HG02798 (cell line): ENCODE measurements at regions not wholly inside any gene's neighbourhood (a gene's known extent, or its start where the extent isn't known, plus 50 kb on each side); places are given as distances from the start of the nearest gene placed in this dataset.
A peak's percentile ranks its signal among the peaks of the same experiment; 100 is the strongest.
"Not testable (repeated sequence)": the region's sequence is repeated elsewhere in the genome, so short reads cannot be mapped to it uniquely, and the experiment has no call there.

ENCODE experiments used
- ATAC-seq: cut with Tn5 transposase; IDR thresholded peaks from one replicate; pipeline ENCODE4 v1.9.1; 2021; ENCODE audit warnings: mild to moderate bottlenecking; ENCODE audit not compliant: unreplicated experiment, poor library complexity

DNA sequence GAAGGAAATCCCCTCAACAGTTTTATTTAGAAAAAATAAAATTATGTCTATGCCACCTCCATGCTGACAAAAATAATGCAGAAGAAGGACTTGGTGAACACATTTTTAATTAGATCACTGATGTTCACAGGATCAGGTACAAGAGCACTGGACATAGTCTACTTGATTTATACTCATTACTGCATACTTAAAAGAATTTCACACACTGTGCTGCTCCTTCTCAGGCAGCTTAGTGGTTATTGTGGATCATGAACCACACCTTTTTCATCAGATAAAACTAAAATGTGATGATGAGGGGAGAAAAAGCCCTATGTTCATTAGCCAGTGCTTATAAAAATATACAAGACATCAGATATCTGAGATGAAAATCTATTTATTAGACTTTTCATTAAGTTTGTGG, 103.3 kb upstream of the DPH5 start:
- no peak for ATAC-seq

DNA sequence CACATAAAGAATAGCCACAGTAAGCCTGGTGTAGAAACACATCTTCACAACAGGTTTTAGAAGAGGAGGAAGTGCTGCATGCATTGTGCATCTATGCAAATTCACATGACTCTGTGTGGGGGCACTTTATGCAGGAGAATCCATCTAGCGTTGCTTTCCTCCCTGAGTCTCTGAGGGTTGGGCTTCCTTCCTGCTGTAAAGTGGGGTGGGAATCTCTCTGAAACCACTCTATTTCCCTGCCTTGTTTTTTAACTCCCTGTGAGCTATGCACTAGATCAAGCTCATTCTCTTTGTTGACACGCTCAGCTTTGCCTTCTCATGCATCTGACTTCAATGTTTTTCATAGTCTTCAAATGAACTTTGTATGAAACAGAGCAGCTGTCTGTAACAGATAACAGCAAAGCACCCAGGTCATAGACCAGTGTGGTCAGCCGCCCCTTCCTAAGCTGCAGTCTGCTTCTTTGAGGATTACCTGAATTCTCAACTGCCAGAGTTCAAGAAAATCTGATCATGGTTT, 102.7 kb upstream of the DPH5 start:
- peak; percentile 91 for ATAC-seq

DNA sequence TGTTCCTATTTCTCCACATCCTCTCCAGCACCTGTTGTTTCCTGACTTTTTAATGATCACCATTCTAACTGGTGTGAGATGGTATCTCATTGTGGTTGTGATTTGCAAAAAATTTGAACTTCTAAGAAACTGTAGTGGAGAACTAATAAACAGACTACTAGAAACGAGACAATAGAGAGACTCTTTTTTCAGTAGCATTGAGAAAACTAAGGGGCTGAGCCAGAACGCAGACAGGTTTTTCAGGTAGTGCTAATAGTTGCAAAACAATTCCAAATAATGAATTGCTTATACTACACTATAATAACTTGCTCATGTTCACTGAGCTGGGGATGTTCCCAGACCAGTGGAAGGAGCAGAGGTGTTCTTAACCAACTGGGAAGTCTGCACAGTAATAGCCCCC, 98.8 kb upstream of the DPH5 start:
- no peak for ATAC-seq

DNA sequence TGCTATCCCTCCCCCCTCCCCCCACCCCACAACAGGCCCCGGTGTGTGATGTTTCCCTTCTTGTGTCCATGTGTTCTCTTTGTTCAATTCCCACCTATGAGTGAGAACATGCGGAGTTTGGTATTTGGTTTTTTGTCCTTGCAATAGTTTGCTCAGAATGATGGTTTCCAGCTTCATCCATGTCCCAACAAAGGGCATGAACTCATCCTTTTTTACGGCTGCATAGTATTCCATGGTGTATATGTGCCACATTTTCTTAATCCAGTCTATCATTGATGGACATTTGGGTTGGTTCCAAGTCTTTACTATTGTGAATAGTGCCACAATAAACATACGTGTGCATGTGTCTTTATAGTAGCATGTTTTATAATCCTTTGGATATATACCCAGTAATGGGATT, 98.3 kb upstream of the DPH5 start:
- ATAC-seq = not testable (repeated sequence)

DNA sequence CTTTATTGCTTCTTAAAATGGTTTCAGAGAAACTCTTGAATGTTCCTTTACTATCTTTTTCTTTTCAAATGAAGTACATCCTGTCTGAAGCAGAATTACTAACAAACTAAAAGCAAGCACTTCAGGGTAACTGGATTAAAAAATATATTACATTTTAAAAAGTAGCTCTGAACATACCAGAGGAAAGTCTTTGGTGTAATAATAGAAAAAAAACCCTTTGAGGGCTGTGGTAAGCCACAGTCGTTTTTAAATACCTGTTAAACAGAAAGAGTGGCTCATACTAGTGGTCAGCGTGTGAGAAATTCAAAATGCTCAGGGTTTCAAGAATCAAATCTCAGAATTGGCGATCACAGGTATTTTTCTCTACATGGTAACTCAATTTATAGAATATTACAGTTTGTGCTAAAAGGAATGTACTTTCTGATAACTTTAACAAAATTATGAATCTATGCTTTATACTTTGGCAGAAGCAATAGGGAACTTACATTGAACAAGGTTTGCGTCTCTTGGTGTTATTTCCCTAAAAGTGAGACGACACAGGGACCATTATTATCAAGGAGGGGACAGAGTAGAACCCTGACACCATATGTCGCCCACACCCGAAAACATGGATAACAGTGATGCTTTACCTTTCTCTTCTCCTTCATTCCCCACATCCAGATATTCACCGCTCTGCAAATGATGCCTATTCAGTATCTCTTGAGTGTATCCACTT, 97.0 kb upstream of the DPH5 start:
- peak; percentile 98 for ATAC-seq

DNA sequence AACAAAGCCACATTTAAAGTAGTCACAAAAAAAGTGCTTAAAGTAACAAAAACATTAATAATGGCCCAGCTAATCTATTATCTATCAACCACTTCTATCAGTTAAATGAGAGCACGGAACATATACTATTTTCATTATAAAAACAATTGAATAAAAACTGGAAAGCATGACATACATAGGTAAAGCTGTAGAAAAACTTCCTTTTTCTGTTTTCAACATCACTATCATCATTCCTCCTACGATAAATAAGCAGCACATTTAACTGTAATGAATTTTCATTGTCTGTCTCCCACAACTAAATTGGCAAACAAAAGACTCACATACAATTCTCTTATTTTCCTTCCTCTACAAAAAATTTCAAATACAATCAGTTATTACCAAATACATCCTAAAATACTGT, 96.4 kb upstream of the DPH5 start:
- no peak for ATAC-seq

DNA sequence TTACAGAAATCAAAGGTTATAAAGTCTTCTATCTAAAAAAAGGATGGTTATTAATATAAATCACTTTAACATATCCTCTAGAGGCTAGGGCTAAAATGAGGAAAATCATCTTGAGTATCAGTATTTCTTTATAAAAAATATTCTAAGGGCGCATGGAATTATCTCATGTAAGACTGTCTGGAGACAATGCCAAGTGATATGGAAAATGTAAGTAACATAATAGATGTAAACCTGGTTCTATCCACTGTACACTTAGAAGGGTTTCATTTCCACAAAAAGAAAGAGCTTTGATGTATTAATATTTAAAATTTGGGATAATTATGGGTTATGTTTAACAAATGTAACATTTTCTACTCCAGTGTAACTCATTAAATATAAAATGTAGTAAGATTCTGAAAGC, 95.9 kb upstream of the DPH5 start:
- no peak for ATAC-seq

DNA sequence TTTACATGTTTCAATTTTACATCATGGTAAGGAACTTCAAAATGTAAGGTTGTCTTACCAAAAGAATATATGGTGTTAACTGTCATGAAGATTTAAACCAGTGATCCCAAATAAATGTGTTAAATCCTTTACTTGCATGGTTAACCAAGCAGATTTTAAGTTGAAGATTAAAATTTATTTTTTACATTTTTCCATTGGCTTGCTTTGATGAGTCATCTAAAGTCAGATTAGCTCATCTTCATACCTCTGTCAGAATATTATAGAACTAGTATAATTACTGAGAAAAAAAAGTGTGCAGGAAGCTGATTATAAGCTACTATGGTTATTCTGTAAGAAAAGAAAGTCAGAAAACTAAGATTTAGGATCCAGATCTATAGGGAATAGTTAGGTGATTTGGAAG, 95.3 kb upstream of the DPH5 start:
- ATAC-seq = no peak

DNA sequence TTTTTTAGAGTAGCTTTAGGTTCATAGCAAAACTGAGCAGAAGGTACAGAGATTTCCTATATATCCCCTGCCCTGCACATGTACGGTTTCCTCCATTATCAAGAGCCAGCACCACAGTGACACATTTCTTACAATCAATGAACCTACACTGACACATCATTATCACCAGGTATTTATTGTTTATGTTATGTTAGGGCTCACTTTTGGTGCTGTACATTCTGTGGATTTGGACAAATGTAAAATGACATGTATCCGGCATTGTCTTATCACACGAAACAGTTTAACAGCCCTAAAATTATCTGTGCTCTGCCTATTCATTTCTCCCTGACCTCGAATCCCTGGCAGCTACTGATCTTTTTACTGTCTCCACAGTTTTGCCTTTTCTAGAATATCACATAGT, 93.7 kb upstream of the DPH5 start:
- no peak for ATAC-seq

DNA sequence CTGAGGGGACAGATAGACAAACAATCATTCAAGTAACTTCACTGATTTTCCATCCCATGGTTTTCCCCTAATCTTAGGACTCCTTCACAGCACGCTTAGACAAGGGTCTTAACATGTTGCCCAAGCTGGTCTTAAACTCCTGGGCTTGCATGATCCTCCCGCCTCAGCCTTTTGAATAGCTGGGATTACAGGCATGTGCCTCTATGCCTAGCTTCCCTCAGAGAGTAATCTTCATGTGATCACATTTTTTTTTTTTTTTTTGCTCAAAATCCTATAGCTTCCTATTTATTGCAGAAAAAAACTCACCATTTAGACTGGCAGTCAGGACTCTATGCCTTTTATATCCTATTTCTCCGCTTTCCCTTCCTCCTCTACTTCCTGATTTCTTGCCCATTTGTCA, 90.4 kb upstream of the DPH5 start:
- no peak for ATAC-seq

DNA sequence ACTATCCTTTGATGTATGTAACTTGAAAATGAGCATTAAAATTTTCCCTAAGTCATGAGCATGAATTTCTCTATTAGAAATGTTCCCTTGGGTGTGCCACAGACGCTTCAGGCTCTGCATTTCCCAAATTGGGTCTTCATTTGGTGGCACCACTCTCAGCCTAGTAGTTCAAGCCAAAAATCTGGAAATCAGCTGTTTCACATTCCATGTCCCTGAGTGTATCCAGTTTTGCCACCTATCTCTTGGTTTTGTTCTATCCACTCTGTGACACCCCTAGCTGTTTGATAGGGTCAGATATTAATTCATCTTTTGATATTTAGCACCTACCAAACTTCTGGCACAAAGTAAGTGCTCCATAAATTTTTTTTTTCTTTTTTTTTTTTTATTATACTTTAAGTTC, 89.5 kb upstream of the DPH5 start:
- ATAC-seq = no peak

DNA sequence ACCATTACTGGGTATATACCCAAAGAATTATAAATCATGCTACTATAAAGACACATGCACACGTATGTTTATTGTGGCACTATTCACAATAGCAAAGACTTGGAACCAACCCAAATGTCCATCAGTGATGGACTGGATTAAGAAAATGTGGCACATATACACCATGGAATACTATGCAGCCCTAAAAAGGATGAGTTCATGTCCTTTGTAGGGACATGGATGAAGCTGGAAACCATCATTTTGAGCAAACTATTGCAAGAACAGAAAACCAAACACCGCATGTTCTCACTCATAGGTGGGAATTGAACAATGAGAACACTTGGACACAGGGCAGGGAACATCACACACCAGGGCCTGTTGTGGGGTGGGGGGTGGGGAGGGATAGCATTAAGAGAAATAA, 88.5 kb upstream of the DPH5 start:
- ATAC-seq = not testable (repeated sequence)

DNA sequence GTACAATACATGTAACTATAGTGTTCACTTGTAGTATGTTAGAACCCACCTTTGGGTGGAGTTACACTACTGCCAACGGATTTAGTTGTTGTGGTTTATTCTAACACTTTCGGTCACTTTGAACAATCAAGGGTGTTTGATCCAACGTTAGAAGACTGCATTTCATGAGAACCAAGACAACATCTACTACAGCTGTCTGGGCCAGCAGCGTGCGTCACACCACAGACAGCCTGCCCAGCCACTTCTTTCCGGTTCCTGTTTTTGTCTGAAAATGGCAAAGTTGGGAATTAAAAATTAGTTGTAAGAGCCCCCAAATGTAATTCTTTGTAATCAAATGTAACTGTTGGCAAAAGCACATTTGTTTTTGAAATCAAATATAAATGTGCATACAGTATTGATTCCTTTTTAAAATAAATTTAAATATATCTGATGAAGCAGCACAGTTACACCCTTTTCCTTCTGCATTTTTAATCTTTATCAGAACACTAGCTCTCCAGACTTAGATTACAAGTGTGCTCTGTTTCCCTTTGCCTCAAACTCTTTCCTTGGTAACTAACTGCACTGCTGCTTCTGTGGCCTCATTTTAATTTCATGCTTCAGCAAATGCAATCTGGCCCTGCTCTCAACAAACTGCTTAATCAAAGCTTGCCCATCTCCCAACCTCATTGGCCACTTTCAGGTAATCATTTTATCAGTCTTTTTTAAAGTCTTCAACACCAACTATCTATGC, 86.6 kb upstream of the DPH5 start:
- peak; percentile 92 for ATAC-seq

DNA sequence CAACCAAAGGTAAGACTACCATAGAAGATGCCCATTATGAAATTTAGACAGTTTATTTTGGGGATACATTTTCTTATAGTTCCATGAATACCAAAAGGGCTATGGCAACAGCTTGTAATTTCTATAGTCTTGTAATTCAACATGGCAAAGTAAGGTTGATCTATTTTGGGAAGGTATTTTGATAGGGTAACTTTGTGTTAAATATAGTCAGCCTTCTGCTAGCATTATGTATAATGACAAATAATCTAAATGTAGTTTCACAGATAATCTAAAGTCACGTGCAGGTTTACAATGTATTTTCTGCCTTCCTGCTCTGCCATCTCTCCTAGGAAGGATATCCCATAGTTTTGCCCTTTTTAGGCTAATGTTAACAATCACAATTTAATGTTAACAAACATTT, 85.9 kb upstream of the DPH5 start:
- ATAC-seq = no peak

DNA sequence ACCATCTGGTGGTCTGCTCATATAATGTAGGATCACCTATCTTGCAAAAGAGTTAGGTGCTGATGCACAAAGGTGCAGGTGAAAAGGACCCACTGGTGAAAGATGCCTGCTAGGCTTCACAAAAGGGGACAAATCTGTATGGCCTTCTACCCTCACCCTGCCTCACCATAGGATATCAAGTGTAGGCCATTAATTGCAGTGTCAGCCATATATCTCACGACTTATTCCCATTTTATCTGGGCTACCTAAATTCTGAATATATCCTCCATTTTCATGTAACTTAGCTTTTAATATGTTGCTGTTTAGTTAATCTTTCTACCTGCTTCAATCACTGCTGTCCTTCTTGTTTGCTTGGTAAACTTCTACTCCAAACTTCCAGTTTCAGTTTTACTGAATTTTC, 84.2 kb upstream of the DPH5 start:
- ATAC-seq = no peak

DNA sequence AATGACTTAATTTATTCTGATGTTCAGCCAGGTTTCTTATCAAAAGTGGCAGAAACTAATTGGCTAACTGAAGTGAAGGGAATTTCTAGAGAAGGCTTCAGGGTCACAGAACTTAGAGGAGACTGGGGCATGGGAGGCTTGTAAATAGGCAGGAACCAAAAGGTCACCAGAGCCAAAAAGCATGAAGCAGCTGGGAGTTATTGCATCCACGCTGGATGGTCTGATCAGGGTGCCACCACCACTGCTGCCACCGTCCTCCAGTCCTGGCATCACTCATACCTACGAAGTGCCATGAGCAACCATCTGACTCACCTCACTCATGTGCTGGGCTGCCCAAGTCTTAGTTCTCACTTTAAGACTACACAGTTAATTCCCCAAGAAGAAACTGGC, 82.5 kb upstream of the DPH5 start:
- no peak for ATAC-seq

DNA sequence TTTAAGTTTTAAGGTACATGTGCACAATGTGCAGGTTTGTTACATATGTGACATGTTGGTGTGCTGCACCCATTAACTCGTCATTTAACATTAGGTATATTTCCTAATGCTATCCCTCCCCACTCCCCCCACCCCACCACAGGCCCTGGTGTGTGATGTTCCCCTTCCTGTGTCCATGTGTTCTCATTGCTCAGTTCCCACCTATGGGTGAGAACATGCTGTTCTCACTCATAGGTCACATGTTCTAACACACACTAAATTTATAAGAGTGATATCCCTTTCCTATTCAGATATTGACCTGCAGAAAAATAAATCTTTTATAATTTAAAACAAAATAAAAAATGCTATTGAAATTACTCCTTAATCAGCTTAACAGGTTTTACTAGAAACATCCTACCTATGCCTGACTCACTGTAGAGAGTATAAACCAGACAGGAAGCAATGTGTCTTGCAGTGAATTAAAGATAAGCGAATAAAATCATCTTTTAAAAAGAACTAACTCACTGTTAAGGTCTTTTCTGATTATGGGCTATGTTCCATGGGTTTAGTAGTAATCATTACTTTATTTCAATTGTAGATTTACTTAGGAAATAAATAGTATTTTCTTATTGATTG, 82.0 kb upstream of the DPH5 start:
- no peak for ATAC-seq

DNA sequence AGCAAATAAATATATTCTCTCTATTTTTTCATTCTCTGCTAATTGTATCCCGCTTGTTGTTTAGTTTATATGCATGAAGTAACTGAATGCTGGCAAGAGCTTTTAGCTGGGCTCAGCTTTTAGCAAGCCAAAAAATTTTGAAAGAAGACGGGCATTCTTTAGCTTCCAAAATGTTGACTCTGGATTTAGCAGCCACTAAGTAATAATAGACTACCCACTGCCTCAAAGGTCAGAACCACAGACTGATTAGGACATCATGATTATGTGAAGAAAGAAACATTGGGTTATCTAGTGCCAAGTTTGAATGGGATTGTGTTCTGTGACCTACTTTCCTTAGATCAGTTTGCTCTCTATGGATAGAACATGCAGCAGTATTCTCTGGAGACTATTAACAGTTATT, 80.3 kb upstream of the DPH5 start:
- no peak for ATAC-seq

DNA sequence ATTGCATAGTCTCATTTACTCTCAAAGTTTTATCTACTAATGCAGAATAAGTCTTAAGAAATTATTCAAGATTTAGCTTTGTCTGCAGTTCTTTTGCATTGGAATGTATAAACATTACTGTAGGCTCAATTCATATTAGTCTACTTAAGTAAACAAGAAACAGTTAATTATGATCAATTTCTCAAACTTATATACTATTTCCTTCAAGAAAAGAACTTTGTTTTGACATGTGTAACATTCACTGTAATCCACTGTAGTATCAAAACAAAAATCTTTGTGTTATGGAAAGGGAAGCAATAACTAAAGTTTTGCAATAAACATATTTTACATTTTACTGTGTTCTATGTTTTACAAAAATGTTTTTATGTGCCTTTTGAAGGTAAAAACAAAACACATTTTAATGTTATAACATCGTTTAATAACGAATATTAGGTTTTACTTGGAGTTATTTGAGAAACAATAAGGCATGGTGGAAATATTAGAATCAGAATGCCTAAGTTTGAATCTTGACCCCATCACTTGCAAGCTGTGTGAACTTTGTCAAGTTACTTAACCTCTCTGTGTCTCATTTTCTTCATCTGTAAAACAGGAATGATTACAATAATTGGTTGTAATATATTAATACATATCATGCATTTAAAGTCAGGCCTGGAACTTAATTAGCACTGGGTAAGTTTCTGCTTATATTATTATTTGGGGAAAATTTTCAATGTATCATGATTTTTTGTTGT, 77.0 kb upstream of the DPH5 start:
- no peak for ATAC-seq

DNA sequence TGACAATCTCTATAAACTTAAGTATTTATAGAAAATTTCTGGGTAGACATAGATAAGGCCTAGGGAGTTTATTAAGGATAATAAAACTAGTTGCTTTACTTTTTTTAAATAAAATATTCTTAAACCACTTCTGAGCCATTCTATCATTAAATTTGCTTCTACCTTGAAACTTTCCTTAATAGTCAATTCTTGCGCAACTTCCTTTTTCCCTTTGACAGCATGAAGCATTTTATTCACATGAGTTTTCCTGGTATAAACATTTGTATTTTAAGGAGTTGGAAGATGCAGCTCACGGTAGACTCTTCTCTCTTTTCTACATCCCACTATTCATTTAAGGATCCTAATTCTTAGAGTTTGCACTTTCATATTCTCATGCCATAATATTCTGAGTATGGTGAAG, 75.8 kb upstream of the DPH5 start:
- no peak for ATAC-seq

DNA sequence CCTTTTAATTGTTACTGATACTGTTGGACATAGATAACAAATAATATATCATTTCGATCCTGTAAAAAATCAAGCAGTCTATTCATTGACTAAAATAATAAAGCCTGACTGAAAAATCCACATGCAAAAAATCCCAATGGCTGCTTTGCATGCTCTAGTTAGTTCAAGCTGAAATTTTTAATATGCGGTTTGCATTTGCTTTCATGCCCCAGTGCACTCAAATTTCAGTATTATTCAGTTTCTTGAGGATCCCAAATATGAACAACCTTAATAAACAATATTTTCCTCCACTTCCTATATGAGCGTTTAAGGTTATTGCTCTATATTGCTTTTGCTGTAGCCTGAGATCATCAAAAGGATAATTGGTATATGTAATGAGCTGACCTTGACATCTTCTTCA, 75.1 kb upstream of the DPH5 start:
- ATAC-seq = no peak
